Colonic mucosa (tissue), 4 donors: ENCODE measurements at regions not wholly inside any gene's neighbourhood (a gene's known extent, or its start where the extent isn't known, plus 50 kb on each side); places are given as distances from the start of the nearest gene placed in this dataset.

ENCODE experiments used
- DNase-seq: peaks from one replicate; pipeline ENCODE4 v3.0.0-alpha.2; 2020
- H3K27ac ChIP-seq: fragments of 200-600 bp; one replicate; pipeline ENCODE4 v1.8.0; 2021
- H3K27me3 ChIP-seq: fragments of 200-600 bp; one replicate; pipeline ENCODE4 v1.8.0; 2021
- H3K36me3 ChIP-seq: fragments of 200-600 bp; one replicate; pipeline ENCODE4 v1.8.0; 2021
- H3K4me1 ChIP-seq: fragments of 200-600 bp; one replicate; pipeline ENCODE4 v1.8.0; 2021; ENCODE audit warnings: mild to moderate bottlenecking
- H3K4me3 ChIP-seq: fragments of 200-600 bp; one replicate; pipeline ENCODE4 v1.8.0; 2021
- H3K9ac ChIP-seq, 2 donors: one replicate each; pipeline ENCODE4 v1.7.0; 2013; ENCODE audit warnings: control low read depth in 2 of 2, low read depth in 2 of 2, low read length in 2 of 2
- H3K9me3 ChIP-seq: fragments of 200-600 bp; one replicate; pipeline ENCODE4 v1.8.0; 2021
- intact Hi-C: fragments of 100-400 bp; cut with DNase I; formaldehyde crosslinking; loops from one replicate; pipeline ENCODE4 v1.14.1; 2022
- TF ChIP-seq, protein P1 (sequence below): fragments of 200-600 bp; IDR thresholded peaks from one replicate; pipeline ENCODE4 v1.8.0; 2022; ENCODE audit warnings: antibody characterized with exemption, mild to moderate bottlenecking
- donor health status: healthy.
- donor health status: DM: no; HTN: no; CAD: no.
- donor health status: DM: no; HTN: no; CAD: no.

DNA sequence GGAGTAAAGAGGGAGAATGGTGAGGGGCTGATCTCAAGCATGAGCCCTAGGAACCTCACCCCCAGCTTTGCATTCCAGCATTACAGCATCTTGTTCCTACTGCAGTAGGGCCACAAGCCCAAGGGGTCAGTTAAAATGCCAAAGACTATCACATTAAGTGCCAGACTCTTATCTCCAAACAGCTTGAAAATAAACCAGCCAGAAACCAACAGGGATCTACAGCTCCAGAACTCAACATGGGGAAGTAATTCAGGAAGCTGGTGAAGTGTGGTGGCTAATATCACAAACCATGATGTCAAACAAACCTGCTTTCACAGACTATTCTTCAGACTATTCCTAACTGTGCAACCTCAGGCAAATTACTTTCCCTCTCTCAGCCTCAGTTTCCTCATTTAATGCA lies 278.3 kb downstream of the TNS1 start:
- Histone ChIP-seq H3K36me3 (no peaks in the 10 kb centered on the region), H3K27ac (no peak overlapping the region), H3K27me3 (no peaks in the 10 kb centered on the region), H3K9me3 (no peaks in the 10 kb centered on the region), H3K4me3 (no peak overlapping the region), H3K9ac (no peak overlapping the region), H3K4me1 (no peaks in the 10 kb centered on the region)
- no peak for DNase-seq
- TF ChIP-seq, protein P1, sequence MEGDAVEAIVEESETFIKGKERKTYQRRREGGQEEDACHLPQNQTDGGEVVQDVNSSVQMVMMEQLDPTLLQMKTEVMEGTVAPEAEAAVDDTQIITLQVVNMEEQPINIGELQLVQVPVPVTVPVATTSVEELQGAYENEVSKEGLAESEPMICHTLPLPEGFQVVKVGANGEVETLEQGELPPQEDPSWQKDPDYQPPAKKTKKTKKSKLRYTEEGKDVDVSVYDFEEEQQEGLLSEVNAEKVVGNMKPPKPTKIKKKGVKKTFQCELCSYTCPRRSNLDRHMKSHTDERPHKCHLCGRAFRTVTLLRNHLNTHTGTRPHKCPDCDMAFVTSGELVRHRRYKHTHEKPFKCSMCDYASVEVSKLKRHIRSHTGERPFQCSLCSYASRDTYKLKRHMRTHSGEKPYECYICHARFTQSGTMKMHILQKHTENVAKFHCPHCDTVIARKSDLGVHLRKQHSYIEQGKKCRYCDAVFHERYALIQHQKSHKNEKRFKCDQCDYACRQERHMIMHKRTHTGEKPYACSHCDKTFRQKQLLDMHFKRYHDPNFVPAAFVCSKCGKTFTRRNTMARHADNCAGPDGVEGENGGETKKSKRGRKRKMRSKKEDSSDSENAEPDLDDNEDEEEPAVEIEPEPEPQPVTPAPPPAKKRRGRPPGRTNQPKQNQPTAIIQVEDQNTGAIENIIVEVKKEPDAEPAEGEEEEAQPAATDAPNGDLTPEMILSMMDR: no peak
- intact Hi-C loops: no loop called here

DNA sequence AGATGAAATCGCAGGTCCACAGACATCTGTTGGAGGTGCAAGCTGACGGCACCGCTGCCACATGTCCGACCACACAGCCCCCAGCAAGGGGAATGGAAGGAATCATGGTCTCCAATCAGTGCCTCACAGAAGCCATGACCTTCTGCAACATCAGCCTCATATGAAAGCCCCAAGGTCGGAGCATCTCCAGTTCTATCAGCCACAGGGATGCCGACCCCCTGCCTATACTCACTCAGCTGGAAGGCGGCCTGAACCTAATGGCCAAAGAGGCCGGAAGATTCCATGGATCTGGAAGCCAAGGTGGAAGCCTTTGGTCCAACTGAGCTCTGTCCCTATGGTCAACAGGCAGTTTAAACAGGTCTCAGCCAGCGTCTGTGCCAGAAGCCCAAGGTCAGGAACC lies 278.8 kb downstream of the TNS1 start:
- H3K27me3 ChIP-seq: no peaks in the 10 kb centered on the region
- H3K4me3 ChIP-seq: no peak overlapping the region
- H3K36me3 ChIP-seq: no peaks in the 10 kb centered on the region
- no peaks in the 10 kb centered on the region for H3K4me1 ChIP-seq
- no peak overlapping the region for H3K9ac ChIP-seq
- TF ChIP-seq, protein P1: no peak
- intact Hi-C loops: no loop called here
- H3K9me3 ChIP-seq: no peaks in the 10 kb centered on the region
- H3K27ac ChIP-seq: no peak overlapping the region
- no peak for DNase-seq

DNA sequence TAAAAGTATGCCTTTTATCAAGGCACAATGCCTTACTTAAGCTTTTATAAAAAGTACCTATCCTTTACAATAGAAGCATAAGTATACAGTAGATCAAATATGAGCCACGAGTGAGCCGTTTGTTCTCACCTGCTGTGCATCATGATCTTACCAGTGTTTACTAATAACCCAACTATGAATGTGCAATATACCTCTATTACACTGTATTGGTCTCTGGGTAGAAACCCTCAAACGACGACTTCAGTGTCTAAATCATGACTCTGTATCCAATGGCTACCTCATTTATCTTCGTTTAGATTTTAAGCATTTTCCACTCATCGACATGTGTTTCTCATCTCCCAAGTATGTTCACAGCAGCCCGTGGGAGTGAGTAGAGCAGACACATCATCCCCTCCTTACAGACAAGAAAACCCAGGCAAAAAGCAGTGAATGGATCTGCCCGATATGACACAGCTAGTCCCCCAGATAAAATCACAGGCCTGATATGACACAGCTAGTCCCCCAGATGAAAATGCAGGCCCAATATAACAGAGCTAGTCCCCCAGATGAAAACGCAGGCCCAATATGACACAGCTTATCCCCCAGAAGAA lies 279.8 kb downstream of the TNS1 start:
- no peak overlapping the region for H3K27ac ChIP-seq
- no peak overlapping the region for H3K4me3 ChIP-seq
- H3K4me1 ChIP-seq: no peaks in the 10 kb centered on the region
- no peak for DNase-seq
- no peaks in the 10 kb centered on the region for H3K27me3 ChIP-seq
- no peaks in the 10 kb centered on the region for H3K9me3 ChIP-seq
- intact Hi-C loops: no loop called here
- H3K36me3 ChIP-seq: no peaks in the 10 kb centered on the region
- TF ChIP-seq, protein P1: no peak
- no peak overlapping the region for H3K9ac ChIP-seq

DNA sequence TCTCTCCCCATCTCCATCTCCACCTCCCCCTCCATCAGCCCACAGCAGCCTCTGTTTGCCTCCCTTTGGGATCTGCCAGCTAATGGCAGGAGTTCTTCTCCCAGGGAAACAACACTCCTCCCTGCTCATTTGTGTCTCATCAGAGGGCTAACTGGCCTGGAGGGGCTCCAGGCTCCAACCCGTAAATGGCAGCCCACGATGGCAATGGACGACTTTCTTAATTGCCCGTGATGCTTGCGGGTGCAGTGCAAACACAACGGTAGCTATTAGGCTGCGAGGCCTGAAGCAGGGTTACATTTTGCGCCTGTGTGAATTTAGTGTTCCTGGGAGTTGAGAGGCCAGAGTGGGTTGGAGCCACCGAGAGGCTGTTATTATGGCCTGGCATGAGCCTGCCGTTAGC lies 285.1 kb downstream of the TNS1 start:
- no peak for DNase-seq
- no peaks in the 10 kb centered on the region for H3K36me3 ChIP-seq
- no peaks in the 10 kb centered on the region for H3K27me3 ChIP-seq
- no peak overlapping the region for H3K9ac ChIP-seq
- no peak overlapping the region for H3K4me3 ChIP-seq
- TF ChIP-seq, protein P1: no peak
- H3K9me3 ChIP-seq: no peaks in the 10 kb centered on the region
- no peaks in the 10 kb centered on the region for H3K4me1 ChIP-seq
- H3K27ac ChIP-seq: no peak overlapping the region
- intact Hi-C loops: loop anchor here (10.0 kb wide), 1 partner anchor 573 kb away; no protein-coding TSS in a partner anchor

DNA sequence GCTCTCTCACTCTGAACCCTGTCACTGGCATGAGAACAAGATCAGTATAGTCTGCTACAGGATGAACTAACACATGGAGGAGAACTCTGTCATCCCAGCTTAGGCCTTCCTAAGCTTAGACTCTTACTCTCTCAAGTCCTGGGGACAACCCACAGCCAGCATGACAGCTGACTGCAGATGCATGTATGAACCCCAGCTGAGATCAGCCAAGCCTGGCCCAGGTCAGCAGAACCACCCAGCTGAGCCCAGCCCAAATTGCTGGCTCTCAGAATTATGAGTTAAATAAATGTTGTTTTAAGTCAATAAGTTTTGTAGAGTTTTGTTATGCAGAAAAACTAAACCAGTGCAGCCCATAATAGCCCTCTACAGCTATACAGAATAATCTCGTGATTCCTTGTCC lies 287.3 kb downstream of the TNS1 start:
- no peak overlapping the region for H3K4me3 ChIP-seq
- no peaks in the 10 kb centered on the region for H3K4me1 ChIP-seq
- H3K27ac ChIP-seq: no peak overlapping the region
- TF ChIP-seq, protein P1: no peak
- H3K36me3 ChIP-seq: no peaks in the 10 kb centered on the region
- no peak overlapping the region for H3K9ac ChIP-seq
- DNase-seq: no peak
- intact Hi-C loops: loop anchor here (2.0 to 10.0 kb wide), 2 partner anchors 571 to 1033 kb away; no protein-coding TSS in a partner anchor
- no peaks in the 10 kb centered on the region for H3K9me3 ChIP-seq
- no peaks in the 10 kb centered on the region for H3K27me3 ChIP-seq
